OCI-LY3 (cell line): ENCODE measurements at regions not wholly inside any gene's neighbourhood (a gene's known extent, or its start where the extent isn't known, plus 50 kb on each side); places are given as distances from the start of the nearest gene placed in this dataset.
"Not testable (repeated sequence)": the region's sequence is repeated elsewhere in the genome, so short reads cannot be mapped to it uniquely, and the experiment has no call there.

Source experiments
- H2AFZ ChIP-seq: fragments of 200-600, 300-600 bp; shearing (Covaris generic); 2 replicates; pipeline ENCODE4 v1.6.0; 2014; ENCODE audit warnings: antibody characterized with exemption, low read depth, low read length
- H3K27ac ChIP-seq: fragments of 200-600, 300-600 bp; sonication (generic); 2 replicates; pipeline ENCODE4 v1.5.1; 2014; ENCODE audit warnings: mild to moderate bottlenecking, low read length, moderate library complexity, mixed read lengths
- H3K27me3 ChIP-seq: fragments of 200-600, 300-600 bp; sonication (generic); 2 replicates; pipeline ENCODE4 v1.6.1; 2014; ENCODE audit warnings: low read depth, low read length, mixed read lengths
- H3K36me3 ChIP-seq: fragments of 200-600, 300-600 bp; sonication (generic); replicated peaks from 2 replicates; pipeline ENCODE3; 2014; ENCODE audit warnings: low read depth, low read length, mixed read lengths
- H3K4me1 ChIP-seq: fragments of 300-600, 200-600 bp; sonication (generic); 2 replicates; pipeline ENCODE4 v1.6.1; 2014; ENCODE audit warnings: low read length, mixed read lengths
- H3K4me2 ChIP-seq: fragments of 200-600, 300-600 bp; sonication (generic); 2 replicates; pipeline ENCODE4 v1.6.1; 2014; ENCODE audit warnings: low read length, mixed read lengths
- H3K4me3 ChIP-seq: fragments of 300-600, 200-600 bp; sonication (generic); 2 replicates; pipeline ENCODE4 v1.5.1; 2014; ENCODE audit warnings: antibody characterized with exemption, mild to moderate bottlenecking, low read length, moderate library complexity
- H3K79me2 ChIP-seq: fragments of 300-600, 200-600 bp; shearing (Covaris generic); 2 replicates; pipeline ENCODE4 v1.6.1; 2014; ENCODE audit warnings: mild to moderate bottlenecking, low read length, mixed read lengths
- H3K9ac ChIP-seq: fragments of 300-600, 200-600 bp; shearing (Covaris generic); 2 replicates; pipeline ENCODE4 v1.6.0; 2014; ENCODE audit warnings: mild to moderate bottlenecking, low read length, moderate library complexity
- H3K9me3 ChIP-seq: fragments of 200-600, 300-600 bp; shearing (Covaris generic); 2 replicates; pipeline ENCODE4 v1.6.1; 2014; ENCODE audit warnings: low read length, mixed read lengths; ENCODE audit not compliant: insufficient read depth
- H4K20me1 ChIP-seq: fragments of 200-600, 300-600 bp; sonication (generic); 2 replicates; pipeline ENCODE4 v1.6.1; 2016; ENCODE audit warnings: low read length, mixed read lengths; ENCODE audit not compliant: insufficient read depth
- EZH2phosphoT487 ChIP-seq: fragments of 200-600 bp; shearing (Covaris generic); IDR thresholded peaks from 2 replicates; pipeline ENCODE4 v1.6.1; 2018; ENCODE audit warnings: antibody characterized with exemption, mixed run types, low read depth
- TF ChIP-seq, protein P1 (sequence below): fragments of 200-600, 300-600 bp; sonication (generic); IDR thresholded peaks from 2 replicates; pipeline ENCODE4 v1.5.1; 2014; ENCODE audit warnings: antibody characterized with exemption, low read length, low read depth

DNA sequence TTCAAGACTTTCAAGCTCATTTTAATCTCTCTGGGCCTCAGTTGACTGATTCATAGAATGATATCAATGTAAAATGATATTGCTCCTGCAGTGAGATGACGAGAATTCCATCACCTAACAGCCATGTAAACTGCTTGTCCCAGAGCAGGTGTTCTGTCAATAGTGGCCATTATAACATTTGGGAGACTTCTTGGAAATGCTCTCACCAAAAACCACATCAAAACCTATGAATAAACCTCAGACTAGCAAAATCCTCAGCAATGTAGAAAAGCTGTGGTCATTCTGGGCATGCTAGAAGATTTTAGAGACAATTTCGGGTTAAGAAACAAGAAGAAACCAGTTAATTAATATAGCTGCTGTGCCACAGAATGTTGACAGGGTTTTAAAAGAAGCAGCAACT is 225.4 kb downstream of the FRK start:
- no peak for TF ChIP-seq EZH2phosphoT487
- TF ChIP-seq, protein P1, sequence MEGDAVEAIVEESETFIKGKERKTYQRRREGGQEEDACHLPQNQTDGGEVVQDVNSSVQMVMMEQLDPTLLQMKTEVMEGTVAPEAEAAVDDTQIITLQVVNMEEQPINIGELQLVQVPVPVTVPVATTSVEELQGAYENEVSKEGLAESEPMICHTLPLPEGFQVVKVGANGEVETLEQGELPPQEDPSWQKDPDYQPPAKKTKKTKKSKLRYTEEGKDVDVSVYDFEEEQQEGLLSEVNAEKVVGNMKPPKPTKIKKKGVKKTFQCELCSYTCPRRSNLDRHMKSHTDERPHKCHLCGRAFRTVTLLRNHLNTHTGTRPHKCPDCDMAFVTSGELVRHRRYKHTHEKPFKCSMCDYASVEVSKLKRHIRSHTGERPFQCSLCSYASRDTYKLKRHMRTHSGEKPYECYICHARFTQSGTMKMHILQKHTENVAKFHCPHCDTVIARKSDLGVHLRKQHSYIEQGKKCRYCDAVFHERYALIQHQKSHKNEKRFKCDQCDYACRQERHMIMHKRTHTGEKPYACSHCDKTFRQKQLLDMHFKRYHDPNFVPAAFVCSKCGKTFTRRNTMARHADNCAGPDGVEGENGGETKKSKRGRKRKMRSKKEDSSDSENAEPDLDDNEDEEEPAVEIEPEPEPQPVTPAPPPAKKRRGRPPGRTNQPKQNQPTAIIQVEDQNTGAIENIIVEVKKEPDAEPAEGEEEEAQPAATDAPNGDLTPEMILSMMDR: no peak
- H4K20me1 ChIP-seq: no peaks in the 10 kb centered on the region
- H3K9me3 ChIP-seq: no peaks in the 10 kb centered on the region
- H3K36me3 ChIP-seq: no peaks in the 10 kb centered on the region
- H3K4me2 ChIP-seq: no peak overlapping the region
- peaks cover 5% of the 10 kb centered on the region; the same call in 1 of the 2 replicates for H3K4me1 ChIP-seq
- no peak overlapping the region for H3K9ac ChIP-seq
- H3K27me3 ChIP-seq: no peaks in the 10 kb centered on the region
- no peak overlapping the region for H3K4me3 ChIP-seq
- no peaks in the 10 kb centered on the region for H3K79me2 ChIP-seq
- no peak overlapping the region for H2AFZ ChIP-seq
- no peak overlapping the region for H3K27ac ChIP-seq

DNA sequence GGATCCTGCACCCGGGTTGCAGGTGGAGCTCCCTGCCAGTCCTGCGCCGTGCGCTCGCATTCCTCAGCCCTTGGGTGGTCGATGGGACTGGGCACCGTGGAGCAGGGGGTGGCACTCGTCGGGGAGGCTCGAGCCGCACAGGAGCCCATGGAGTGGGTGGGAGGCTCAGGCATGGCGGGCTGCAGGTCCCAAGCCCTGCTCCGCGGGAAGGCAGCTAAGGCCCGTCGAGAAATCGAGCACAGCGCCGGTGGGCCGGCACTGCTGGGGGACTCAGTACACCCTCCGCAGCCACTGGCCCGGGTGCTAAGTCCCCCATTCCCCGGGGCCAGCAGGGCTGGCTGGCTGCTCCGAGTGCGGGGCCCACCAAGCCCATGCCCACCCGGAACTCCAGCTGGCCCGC is 226.1 kb downstream of the FRK start:
- H3K27ac ChIP-seq, H3K4me3 ChIP-seq, H3K4me1 ChIP-seq, H3K4me2 ChIP-seq, H4K20me1 ChIP-seq, H3K36me3 ChIP-seq, H3K27me3 ChIP-seq, H3K9ac ChIP-seq, H2AFZ ChIP-seq, H3K79me2 ChIP-seq, H3K9me3 ChIP-seq: not testable (repeated sequence)

DNA sequence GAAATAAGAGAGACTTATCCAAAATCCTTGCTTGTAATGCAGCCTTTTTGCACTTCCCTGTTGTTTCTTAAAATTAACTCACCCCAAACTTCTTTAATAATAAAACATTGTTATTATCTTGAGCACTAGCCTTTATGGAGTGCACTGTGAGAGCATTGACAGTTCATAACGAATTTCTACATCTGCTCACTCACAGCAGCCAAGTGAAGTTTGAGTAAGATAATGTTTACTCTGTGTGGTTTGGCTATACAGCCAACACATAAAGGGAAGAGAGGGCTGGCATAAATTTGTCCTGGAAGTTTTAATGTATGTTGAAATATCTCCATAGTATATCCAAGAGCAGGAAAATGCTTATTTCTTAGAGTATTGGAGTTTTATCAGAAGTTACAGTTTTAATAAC is 227.9 kb downstream of the FRK start:
- H2AFZ ChIP-seq: no peak overlapping the region
- peaks cover 5% of the 10 kb centered on the region; the same call in 1 of the 2 replicates for H3K4me1 ChIP-seq
- H3K36me3 ChIP-seq: no peaks in the 10 kb centered on the region
- TF ChIP-seq, protein P1: no peak
- no peak for TF ChIP-seq EZH2phosphoT487
- H3K4me3 ChIP-seq: no peak overlapping the region
- no peaks in the 10 kb centered on the region for H3K27me3 ChIP-seq
- H3K9ac ChIP-seq: no peak overlapping the region
- no peak overlapping the region for H3K27ac ChIP-seq
- H4K20me1 ChIP-seq: no peaks in the 10 kb centered on the region
- H3K9me3 ChIP-seq: no peaks in the 10 kb centered on the region
- no peaks in the 10 kb centered on the region for H3K79me2 ChIP-seq
- H3K4me2 ChIP-seq: no peak overlapping the region

DNA sequence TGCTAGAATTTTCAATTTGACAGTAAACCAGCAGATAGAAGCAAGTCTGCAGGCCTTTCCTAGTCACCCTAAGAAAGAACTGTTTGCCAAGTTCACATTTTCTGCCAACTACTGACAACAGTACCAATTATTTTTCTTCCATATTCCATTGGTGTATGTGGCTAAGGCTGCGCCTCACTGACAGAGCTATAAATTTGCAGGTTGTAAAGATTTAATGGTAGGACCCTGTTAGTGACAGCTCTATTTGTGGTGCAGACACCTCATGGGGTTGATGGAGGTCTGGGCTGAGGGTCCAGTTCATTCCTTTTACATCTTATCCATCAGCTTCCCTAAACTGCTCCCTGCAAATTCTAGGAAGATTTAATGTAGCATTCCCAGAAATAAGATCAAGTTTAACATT is 228.5 kb downstream of the FRK start:
- TF ChIP-seq, protein P1: no peak
- no peak for TF ChIP-seq EZH2phosphoT487
- Histone ChIP-seq H4K20me1 (no peaks in the 10 kb centered on the region), H3K27me3 (no peaks in the 10 kb centered on the region), H3K9me3 (no peaks in the 10 kb centered on the region), H3K79me2 (no peaks in the 10 kb centered on the region), H3K4me2 (no peak overlapping the region), H3K36me3 (no peaks in the 10 kb centered on the region), H3K4me3 (no peak overlapping the region), H3K4me1 (peaks cover 5% of the 10 kb centered on the region; the same call in 1 of the 2 replicates), H3K27ac (no peak overlapping the region), H2AFZ (no peak overlapping the region), H3K9ac (no peak overlapping the region)

DNA sequence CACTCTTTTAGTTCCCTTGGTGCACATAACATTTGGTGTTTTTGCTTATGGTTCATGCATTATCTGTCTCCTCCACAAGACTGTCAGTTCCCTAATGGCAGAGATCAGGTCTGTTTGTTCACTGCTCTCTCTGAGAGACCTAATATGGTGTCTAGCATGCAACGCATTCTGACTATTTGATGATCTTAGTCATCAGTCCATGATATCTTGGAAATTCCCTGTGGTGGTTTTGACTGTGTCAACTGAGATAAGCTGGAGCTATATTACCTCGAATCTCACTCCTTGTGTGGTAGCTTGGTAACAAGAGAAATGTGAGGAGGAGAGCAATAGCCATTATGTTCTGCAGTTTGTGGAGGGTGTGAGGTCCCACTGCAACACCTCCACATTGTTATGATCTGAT is 229.8 kb downstream of the FRK start:
- Histone ChIP-seq H2AFZ (no peak overlapping the region), H3K9me3 (no peaks in the 10 kb centered on the region), H4K20me1 (no peaks in the 10 kb centered on the region), H3K36me3 (no peaks in the 10 kb centered on the region), H3K27ac (no peak overlapping the region), H3K79me2 (no peaks in the 10 kb centered on the region), H3K4me2 (no peak overlapping the region), H3K27me3 (no peaks in the 10 kb centered on the region), H3K4me1 (peaks cover 5% of the 10 kb centered on the region; the same call in 1 of the 2 replicates), H3K9ac (no peak overlapping the region), H3K4me3 (no peak overlapping the region)
- no peak for TF ChIP-seq EZH2phosphoT487
- TF ChIP-seq, protein P1: no peak
